HUDEP-2 (cell line): ENCODE measurements at regions not wholly inside any gene's neighbourhood (a gene's known extent, or its start where the extent isn't known, plus 50 kb on each side); places are given as distances from the start of the nearest gene placed in this dataset.

Experiments
- DNase-seq, 76 experiments: peaks; one replicate each; lab custom pipeline; 2025; ENCODE audit not compliant: unreplicated experiment in 76 of 76; lab: John Stamatoyannopoulos, UW

DNA sequence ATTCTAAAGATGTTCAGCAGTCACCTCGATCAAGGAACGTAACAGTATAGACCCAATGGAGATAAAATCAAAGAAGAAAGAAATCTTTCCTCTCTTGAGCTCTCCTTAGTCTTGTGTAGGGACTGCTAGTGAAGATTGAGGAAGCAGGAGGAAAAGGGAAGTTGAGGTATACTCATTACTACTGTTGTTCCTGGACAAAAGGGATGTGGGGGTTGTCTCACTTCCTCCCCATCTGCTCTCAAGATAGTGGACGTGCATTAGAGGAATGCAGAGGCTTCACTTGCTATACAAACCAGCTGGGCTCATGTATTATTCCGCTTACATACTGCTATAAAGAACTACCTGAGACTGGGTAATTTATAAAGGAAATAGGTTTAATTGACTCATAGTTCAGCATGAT is 208.9 kb upstream of the ARHGEF9 start:
- DNase-seq: no peak

DNA sequence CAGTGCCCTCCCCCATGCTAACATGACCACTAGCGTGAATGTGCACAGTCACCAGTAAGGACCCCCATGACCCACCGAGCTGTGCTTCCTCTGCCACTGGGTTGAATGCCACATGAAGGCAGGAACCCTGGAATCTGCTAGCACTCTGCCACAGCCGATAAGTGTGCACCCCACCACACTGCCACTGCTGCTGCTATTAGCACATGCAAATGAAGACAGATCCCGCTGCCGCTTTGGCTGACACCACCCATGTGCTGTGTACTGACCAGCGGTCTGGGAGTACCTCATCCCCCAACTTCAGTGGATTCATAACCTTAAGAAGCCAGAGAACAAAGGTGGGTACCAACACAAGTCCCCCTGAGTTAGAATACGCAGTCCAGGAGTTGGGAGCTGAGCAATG is 200.9 kb upstream of the ARHGEF9 start:
- DNase-seq: no peak

DNA sequence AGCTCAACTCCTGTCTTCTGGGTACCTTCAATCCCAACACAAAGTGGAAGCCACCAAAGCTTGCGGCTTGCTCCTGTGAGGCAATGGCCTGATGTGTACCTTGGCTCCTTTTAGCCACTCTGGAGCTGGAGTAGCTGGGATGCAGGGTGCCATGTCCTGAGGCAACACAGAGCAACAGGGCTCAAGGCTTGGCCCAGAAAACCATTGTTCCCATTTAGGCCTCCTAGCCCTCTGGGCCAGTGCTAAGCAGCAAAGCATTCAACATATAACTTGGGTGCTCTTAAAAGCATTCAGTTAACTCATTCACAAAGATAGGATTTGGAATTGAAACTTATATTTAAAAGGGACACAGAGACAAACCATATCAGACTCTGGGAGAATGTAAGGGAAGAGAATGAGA is 194.5 kb upstream of the ARHGEF9 start:
- no peak for DNase-seq

DNA sequence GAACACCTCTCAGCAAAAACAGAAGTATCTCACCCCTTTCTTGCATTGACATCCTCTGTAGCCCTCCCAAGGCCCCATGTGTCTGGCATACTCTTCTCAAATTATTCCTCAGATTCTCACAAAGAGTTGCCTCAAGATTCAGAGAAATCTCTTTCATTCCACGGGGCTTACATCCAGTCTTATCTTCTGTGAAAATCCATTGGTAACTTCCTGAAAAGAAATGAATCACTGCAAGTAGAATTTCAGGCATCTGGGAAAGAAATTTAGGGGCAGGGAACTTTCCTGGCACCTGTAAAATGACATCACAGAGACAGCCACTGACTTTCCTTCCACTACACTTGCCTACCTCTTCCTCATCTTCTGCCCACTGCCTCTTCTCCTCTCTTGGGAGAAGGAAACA is 182.5 kb upstream of the ARHGEF9 start:
- DNase-seq: no peak

DNA sequence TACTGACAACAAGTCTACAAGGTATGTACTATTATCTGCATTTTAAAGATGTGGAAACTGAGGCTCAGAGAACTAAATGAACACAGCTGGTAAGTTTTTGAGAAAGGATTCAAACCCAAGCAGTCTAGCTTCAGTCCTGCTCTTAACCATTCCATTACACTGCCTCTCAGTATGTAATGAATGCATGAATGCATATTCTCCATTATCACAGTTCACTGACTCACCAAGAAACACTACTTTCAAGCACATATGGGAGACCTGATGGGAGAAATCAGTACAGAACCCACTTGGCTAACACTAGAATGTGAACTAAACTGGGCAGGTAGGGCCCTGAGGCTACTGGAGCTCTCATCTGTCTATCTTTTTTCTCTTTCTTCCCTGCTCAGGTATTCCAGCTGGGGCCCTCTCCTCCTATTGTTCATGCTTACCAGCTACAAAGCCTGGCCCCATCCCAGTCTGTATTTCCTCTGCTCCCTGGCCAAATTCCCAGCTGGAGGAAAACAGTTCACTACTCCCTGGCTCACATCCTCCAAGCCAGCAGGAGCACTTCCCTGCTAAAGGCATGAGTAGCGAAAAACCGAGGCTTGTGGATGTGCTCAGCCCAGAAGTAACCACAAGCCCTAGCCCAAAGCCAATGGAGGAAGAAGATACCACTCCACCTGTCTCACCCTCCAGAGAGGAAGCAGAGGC is 178.2 kb upstream of the ARHGEF9 start:
- DNase-seq: no peak

DNA sequence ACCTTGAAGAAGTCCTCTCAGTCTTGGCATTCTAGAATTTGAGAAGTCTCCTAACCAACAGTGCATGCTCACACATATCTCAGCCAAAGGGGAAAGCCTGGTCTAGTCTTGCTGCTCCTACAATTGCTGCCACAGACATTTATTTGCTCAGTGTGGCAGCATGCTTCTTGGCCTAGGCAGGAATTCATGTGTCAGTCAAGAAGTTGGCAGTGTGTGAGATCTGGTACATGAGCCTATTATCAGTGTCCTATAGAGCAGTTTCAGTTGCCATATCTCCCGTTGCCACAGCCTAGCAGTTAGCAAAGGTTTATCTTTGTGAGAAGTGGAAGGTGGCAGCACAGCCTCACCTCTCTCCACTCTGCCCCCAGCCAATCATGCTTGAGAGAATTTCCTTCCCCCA is 176.9 kb upstream of the ARHGEF9 start:
- DNase-seq: peak in 20 of 76 experiments; percentile 0 to 48 (median 12)

DNA sequence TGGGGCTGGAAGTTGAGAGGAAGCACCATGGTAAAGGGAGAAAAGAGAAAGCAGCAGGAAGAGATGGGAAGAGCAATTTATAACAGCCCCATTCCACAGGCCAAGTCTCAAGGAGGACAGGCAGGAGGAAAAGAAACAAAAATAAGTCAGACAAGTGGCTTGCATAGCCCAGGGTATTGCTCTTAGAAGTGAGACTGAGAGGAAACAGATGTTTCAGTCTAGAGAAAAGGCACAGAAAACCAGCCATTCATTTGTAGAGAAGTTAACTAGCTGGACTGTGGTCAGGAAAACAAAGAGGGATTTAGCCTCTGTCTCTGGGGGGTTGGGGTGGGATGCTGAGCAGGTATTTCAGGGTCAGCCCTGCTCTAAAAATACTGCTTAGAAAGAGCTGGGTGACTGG is 175.0 kb upstream of the ARHGEF9 start:
- DNase-seq: no peak

DNA sequence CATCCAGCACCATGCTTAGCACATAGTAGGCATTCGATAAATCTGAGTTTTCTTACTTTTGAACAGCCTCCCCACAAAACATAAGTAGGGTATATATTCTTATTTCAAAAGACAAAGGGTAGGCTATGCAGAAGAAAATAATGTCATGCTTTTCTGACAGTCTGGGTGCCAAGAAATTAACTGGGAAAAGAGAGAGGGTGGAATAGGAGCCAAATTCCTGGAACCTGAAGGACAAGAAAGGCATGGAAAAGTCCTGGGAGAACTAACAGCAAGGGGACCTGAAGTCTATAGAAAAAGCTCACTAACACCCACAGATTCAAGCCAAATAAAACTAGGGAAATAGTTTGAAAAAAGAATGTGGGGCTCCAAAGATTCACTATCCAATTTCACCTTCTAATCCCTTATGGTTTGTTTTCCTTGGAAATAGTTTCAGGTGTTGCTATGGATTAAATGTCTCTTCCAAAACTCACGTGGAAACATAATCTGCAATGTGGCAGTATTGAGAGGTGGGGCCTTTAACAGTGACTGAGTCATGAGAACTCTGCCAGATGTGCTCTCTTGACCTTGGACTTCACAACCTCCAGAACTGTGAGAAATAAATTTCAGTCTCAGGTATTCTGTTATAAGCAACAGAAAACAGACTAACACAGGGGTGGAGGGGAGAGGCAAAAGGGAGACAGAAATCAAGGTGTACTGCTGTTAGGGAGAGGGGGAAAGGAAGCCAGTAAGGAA is 173.3 kb upstream of the ARHGEF9 start:
- no peak for DNase-seq

DNA sequence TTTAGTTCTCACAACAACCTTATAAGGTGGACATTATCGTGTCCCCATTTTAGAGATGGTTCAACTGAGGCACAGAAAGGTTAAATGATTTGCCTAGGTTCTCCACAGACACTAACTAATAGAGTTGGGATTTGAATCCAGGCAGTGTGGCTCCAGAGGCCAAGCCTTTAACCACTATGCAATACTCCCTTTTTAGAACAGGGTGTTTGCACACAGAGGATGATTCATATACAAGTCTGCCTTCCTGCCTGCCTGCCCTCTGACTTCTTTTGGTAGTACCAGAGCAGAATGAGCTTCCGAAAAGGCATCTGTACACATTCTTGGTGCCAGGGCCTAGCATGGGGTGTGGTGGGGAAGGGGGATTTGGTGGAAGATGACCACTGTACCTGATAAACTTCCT is 150.8 kb upstream of the ARHGEF9 start:
- no peak for DNase-seq

DNA sequence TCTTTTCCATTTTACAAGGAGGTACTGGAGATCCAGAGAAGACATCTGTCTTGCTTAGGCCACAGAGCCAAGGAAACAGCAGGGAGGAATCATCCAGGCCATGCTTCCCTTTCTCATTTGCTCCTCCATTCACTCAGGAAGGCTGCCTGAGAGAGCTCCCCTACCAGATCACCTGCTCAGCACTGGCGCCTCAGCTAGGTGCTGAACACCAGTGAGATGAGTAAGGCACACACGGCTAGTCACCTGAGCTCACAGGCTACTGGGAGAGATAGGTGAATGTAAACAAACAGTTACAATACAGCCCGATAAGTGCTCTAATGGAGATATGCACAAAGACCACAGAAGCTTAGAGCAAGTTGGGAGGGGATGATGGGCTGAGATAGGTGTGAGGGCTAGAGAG is 149.8 kb upstream of the ARHGEF9 start:
- DNase-seq: no peak

DNA sequence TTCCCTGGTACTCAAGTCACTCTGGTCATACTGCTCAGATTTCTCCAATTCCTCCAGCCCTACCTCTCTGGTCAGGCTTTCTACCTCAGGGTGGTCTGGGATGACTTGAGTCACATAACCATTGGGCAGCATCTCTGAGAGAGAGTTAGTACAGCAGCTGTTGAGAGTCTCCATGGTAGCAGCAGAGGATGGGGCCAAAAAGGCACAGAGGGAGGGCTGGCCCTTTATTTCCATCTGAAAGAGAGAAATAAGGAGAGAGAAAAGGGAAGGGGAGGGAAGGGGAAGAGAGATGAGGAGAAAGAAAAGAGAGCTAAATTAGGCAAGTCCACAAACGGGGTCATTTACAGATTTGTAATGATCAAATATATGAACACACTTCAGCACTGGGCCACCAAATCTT is 149.1 kb upstream of the ARHGEF9 start:
- no peak for DNase-seq

DNA sequence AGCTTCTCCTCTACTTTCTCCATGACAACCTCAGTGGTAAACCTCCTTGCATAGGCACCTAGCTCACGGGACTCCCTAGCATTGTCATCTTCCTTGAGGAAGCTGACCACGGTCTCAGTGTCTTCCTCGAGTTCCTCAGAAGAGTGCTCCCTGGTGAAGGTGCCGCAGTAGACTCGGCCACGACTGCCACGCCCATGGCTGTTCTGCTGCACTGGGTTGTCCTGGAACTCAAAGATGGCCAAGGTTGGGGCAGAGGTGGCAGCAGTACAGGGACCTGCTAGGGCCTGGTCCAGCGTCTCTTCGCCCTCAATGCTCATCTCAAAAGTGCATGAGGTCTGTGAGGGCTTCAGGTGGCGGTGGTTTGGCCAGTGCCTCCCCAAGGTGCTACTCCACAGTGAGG is 147.9 kb upstream of the ARHGEF9 start:
- DNase-seq: no peak

DNA sequence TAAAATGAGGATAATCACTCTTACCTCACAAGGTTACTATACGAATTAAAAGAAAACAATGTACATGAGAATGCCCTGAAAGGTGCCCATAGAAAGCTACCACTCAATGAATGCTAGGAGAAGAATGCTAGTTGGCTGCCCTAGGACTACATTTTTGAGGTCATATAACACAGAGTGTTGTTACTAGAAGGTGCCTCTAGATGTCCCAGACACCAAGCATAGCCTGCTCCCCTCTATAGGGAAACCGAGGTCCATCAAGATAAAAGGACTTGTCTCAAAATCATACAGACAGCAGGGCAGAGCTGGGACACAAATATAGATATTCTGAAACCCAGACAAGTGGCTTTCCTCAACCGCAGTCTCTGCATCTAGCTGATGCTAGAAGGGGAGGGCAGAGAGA is 147.0 kb upstream of the ARHGEF9 start:
- no peak for DNase-seq

DNA sequence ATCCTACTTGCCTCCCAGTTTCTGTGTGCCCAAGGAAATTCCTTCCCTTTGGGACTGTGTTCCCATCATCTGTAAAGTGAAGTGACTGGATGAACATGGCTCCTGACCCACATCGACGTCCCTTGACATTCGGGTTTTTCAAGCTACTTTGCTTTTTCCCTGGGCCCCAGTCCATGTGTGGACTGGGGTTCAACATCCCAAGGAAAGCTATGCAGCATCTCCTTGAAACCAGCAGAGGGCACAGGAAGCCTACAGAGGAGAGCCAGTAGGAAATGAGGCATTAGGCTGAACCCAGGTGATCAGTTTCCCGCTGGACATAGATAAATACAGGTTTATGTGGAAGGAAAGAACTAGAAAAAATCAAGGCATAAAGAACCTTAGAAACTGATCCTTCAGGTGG is 145.1 kb upstream of the ARHGEF9 start:
- peak in 1 of 76 experiments; percentile 1 for DNase-seq

DNA sequence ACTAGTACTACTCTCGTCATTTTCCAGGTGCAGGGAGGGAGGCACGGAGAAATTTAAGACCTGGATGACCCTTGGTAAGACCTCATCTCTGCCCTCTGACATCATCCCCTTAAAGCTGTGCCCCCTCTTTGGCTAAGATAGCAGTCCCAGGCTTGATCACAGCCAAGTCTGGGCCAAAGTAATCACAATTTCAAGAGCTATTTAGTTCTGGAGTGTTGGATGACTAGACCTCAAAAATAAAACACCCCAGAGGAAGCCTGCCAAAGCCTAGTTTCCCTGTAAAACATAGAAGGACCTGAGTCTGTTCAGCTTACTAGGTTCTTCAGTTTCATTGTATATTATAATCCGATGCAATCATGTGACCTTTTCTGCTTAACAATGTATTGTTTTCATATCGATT is 144.6 kb upstream of the ARHGEF9 start:
- no peak for DNase-seq

DNA sequence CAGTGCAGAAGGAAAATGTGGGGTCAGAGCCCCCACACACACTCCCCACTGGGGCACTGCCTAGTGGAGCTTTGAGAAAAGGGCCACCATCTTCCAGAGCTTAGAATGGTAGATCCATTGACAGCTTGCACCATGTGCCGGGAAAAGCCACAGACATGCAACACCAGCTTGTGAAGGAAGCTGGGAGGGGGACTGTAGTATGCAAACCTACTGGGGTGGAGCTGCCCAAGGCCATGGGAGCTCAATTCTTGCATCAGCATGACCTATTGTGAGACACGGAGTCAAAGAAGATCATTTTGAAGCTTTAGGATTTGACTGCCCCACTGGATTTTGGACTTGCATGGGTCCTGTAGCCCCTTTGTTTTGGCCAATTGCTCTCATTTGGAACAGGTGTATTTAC is 142.8 kb upstream of the ARHGEF9 start:
- DNase-seq: no peak

DNA sequence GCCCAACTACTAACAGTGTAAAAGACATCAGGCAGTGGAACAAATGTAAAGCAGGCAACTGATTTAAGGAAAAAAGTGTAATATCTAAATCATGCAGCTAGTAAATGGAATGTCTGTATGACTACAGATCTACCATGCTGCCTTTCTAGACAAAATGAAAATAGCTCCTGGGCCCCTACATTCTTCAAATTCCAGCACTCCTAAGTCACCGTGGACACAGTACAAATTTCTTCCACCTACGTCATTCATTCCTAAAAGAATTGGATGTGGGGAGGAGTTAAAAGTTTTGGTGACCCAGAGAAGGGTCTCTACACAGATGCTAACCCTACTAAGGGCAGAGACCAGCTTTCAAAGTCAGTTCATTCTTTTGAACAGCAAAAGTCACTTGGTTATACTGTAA is 137.2 kb upstream of the ARHGEF9 start:
- DNase-seq: no peak

DNA sequence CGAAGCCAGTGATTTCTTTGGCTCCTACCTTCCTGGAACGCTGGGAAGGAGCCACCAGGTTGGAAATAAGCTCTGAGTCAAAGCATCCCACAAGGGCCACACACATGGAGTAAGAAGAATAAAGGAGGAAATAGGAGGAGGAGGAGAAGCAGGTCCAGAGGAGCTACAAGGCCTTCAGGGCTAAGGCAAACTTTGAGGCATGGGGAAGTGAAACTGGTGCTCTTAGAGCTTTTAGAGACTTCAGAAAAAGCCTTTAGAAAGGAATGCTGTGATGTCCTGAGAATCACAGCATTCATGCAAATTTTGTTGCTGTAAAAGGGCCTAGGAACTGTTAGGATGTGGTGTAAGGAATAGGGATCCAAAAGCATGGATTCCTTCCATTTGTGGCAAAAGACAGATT is 135.9 kb upstream of the ARHGEF9 start:
- DNase-seq: no peak

DNA sequence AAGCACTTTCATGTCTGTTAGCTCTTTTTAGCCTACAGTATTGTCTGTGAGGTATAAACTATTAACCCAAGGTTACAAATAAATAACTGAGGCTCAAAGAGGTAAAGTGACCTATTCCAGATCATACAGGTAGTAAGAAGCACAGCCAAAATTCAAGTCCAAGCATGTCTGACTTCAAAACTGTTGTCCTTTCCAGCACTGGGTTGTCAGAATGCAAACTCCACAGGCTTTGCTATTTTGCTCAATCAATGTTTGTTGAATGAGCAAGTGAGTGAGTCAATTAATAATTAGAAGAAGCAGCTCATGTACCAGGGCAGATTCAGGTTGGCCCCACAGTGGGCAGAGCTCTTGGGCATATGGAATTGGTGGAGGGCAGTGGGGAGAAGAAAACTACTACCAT is 134.1 kb upstream of the ARHGEF9 start:
- no peak for DNase-seq

DNA sequence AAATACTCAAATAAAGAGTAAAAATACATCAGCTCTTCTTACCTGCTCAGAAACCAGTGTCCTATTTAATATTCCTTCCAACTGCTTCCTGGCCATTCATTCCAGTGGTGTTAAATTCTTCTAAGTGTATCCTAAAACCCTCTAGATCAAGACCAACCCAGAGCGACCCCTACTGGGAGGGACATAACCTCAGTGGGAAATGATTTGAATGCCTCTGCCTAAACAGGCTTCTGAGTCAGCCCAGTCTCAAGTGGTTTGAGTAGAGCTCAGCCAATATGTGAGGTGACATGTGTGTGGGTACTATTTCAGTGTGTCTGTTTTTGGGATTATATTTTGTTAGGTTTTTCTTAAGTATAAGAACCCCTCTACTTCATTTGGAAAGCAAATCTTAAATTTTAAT is 133.6 kb upstream of the ARHGEF9 start:
- DNase-seq: peak in 8 of 76 experiments; percentile 0 to 25 (median 4)

DNA sequence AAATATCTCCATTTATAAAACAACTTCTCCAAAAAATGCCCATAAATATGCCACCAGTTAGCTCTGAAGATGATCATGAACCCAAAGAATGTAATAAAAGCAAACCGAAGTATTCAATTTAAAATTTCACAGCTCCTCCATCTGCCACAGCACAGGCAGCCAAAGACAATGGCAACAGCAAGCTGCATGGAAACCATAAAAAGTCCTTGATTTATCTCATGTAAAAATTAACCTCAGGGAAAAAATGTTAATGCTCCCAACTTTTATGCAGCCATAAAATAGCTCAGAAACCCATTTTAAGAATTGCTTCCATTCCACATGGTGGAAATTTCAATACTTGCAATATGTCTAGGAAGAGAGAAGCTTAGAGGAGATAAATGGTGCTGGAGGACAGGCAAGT is 132.3 kb upstream of the ARHGEF9 start:
- DNase-seq: no peak

DNA sequence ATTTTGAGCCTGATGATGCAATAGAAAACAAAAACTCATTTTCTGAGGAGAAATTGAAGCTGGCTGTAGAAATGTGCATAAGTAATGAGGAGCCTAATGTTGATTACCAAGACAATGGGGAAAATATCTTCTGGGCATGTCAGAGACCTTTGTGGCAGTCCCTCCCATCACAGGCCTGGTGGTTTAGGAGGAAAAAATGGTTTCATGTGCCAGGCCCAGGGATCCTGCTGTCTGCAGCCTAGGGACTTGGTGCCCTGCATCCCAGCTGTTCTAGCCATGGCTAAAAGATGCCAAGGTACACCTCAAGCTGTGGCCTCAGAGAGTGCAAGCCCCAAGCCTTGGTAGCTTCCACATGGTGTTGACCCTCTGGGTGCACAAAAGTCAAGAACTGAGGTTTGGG is 128.7 kb upstream of the ARHGEF9 start:
- DNase-seq: no peak

DNA sequence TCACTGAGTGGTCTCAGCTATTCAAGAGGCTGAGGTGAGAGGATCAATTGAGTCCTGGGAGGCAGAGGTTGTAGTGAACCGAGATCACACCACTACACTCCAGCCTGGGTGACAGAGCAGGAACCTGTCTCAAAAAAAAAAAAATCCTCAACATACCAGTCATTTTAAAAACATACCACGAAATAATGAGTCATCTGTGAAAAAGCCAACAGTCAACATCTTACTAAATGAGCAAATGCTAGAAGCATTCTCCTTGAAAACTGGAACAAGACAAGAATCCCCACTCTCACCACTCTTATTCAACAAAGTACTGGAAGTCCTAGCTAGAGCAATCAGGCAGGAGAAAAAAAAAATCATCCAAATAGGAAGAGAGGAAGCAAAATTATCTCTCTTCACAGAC is 104.0 kb upstream of the ARHGEF9 start:
- DNase-seq: no peak
